H1 (cell line): ENCODE measurements at regions not wholly inside any gene's neighbourhood (a gene's known extent, or its start where the extent isn't known, plus 50 kb on each side); places are given as distances from the start of the nearest gene placed in this dataset.

Source experiments
- CTCF ChIA-PET: fragments of 300-600 bp; sonication (Branson Sonifier 250); formaldehyde crosslinking; loops from one replicate; lab custom pipeline; 2021; ENCODE audit not compliant: partially characterized antibody; lab: Charles Lee
- POLR2A ChIA-PET: fragments of 300-600 bp; sonication (Branson Sonifier 250); formaldehyde crosslinking; loops from one replicate; lab custom pipeline; 2021; ENCODE audit warnings: inconsistent platforms; ENCODE audit not compliant: partially characterized antibody; lab: Charles Lee
- DNase-seq, 2 experiments: peaks; one replicate each; pipeline versions ENCODE4 v3.0.0 to v3.0.0-alpha.2; 2010 to 2022; ENCODE audit warnings: low spot score in 2 of 2, low read depth in 1 of 2, mixed read lengths in 1 of 2
- FAIRE-seq: peaks from 2 replicates; lab custom pipeline; 2011; peaks lifted over from hg19 to GRCh38; lab: Jason Lieb, UNC
- H2AFZ ChIP-seq: 2 replicates; pipeline ENCODE4 v1.8.1; 2012; ENCODE audit warnings: low read length, inconsistent platforms
- H2AK5ac ChIP-seq: 2 replicates; pipeline ENCODE4 v1.6.1; 2013; ENCODE audit warnings: low read depth, low read length
- H2BK120ac ChIP-seq: replicated peaks from 2 replicates; pipeline ENCODE3; 2013; ENCODE audit warnings: low read depth, low read length, inconsistent platforms
- H2BK12ac ChIP-seq: 2 replicates; pipeline ENCODE4 v1.6.1; 2013; ENCODE audit warnings: low read depth, low read length
- H2BK15ac ChIP-seq: 2 replicates; pipeline ENCODE4 v1.6.1; 2013; ENCODE audit warnings: low read length
- H2BK20ac ChIP-seq: 2 replicates; pipeline ENCODE4 v1.6.1; 2013; ENCODE audit warnings: low read length
- H2BK5ac ChIP-seq: 2 replicates; pipeline ENCODE4 v1.6.1; 2013; ENCODE audit warnings: low read depth, low read length
- H3K14ac ChIP-seq: 2 replicates; pipeline ENCODE4 v1.6.1; 2013; ENCODE audit warnings: inconsistent platforms; ENCODE audit not compliant: insufficient read length
- H3K18ac ChIP-seq: 2 replicates; pipeline ENCODE4 v1.6.1; 2013; ENCODE audit warnings: low read length; ENCODE audit errors: extremely low read depth
- H3K23ac ChIP-seq: 2 replicates; pipeline ENCODE4 v1.6.1; 2013; ENCODE audit warnings: inconsistent platforms; ENCODE audit not compliant: insufficient read length
- H3K23me2 ChIP-seq: 2 replicates; pipeline ENCODE4 v1.6.1; 2013; ENCODE audit warnings: low read depth, low read length
- H3K27ac ChIP-seq: 2 replicates; pipeline ENCODE4 v1.6.1; 2011; ENCODE audit warnings: low read depth, low read length, inconsistent platforms
- H3K27me3 ChIP-seq, 4 experiments: replicated peaks in 1 of 4; 1 replicate in 1 of 4; 2 replicates in 3 of 4; pipeline versions ENCODE4 v1.6.1 to v1.8.1; 2011 to 2013; ENCODE audit warnings: low read length in 3 of 4, mild to moderate bottlenecking in 3 of 4, inconsistent platforms in 2 of 4, mixed read lengths in 2 of 4, moderate library complexity in 1 of 4; ENCODE audit not compliant: control insufficient read depth in 3 of 4, insufficient read depth in 3 of 4; ENCODE audit errors: extremely low read depth in 1 of 4
- H3K36me3 ChIP-seq, 4 experiments: 2 replicates each; pipeline versions ENCODE4 v1.6.1 to v1.8.1; 2011 to 2013; ENCODE audit warnings: mild to moderate bottlenecking in 4 of 4, low read length in 3 of 4, moderate library complexity in 2 of 4, control low read depth in 1 of 4, inconsistent platforms in 1 of 4; ENCODE audit not compliant: insufficient read depth in 4 of 4, control insufficient read depth in 2 of 4
- H3K4ac ChIP-seq: replicated peaks from 2 replicates; pipeline ENCODE3; 2013; ENCODE audit warnings: low read length, low read depth, mixed read lengths, inconsistent platforms; ENCODE audit not compliant: insufficient read length
- H3K4me1 ChIP-seq, 4 experiments: replicated peaks in 1 of 4; 1 replicate in 1 of 4; 2 replicates in 3 of 4; pipeline versions ENCODE4 v1.6.1 to v1.8.1; 2011 to 2013; ENCODE audit warnings: low read length in 3 of 4, inconsistent platforms in 2 of 4, mixed read lengths in 1 of 4; ENCODE audit not compliant: insufficient read depth in 4 of 4, control insufficient read depth in 3 of 4
- H3K4me2 ChIP-seq, 2 experiments: 2 replicates each; pipeline versions ENCODE4 v1.6.1 to v1.8.1; 2011 to 2013; ENCODE audit warnings: low read depth in 2 of 2, low read length in 2 of 2, control low read depth in 1 of 2, inconsistent platforms in 1 of 2, mild to moderate bottlenecking in 1 of 2; ENCODE audit not compliant: insufficient read depth in 1 of 2
- H3K4me3 ChIP-seq, 4 experiments: fragments of 200-600, 300-600 bp in 1 of 4; sonication (generic), shearing (Covaris generic), sonication (Bioruptor Twin) in 1 of 4; 2 replicates each; pipeline versions ENCODE4 v1.5.1 to v1.8.1; 2011 to 2016; ENCODE audit warnings: low read length in 4 of 4, low read depth in 3 of 4, control low read depth in 2 of 4, inconsistent platforms in 2 of 4, mild to moderate bottlenecking in 2 of 4, mixed read lengths in 1 of 4, moderate library complexity in 1 of 4; ENCODE audit not compliant: insufficient read depth in 2 of 4; ENCODE audit errors: extremely low read depth in 1 of 4
- H3K56ac ChIP-seq: replicated peaks from 2 replicates; pipeline ENCODE3; 2013; ENCODE audit warnings: low read depth, mild to moderate bottlenecking, mixed read lengths, low read length, inconsistent platforms; ENCODE audit not compliant: insufficient read length
- H3K79me1 ChIP-seq: 2 replicates; pipeline ENCODE4 v1.6.1; 2013; ENCODE audit warnings: low read depth, low read length, control low read depth
- H3K79me2 ChIP-seq, 2 experiments: 2 replicates each; pipeline versions ENCODE4 v1.6.1 to v1.8.1; 2012 to 2013; ENCODE audit warnings: low read length in 2 of 2, mild to moderate bottlenecking in 2 of 2, inconsistent platforms in 1 of 2; ENCODE audit not compliant: insufficient read depth in 2 of 2, control insufficient read depth in 1 of 2
- H3K9ac ChIP-seq, 4 experiments: replicated peaks in 1 of 4; 1 replicate in 1 of 4; 2 replicates in 3 of 4; pipeline versions ENCODE4 v1.6.1 to v1.8.1; 2011 to 2013; ENCODE audit warnings: low read depth in 3 of 4, low read length in 3 of 4, control low read depth in 2 of 4, mild to moderate bottlenecking in 2 of 4, moderate library complexity in 2 of 4, inconsistent platforms in 1 of 4; ENCODE audit errors: extremely low read depth in 1 of 4
- H3K9me3 ChIP-seq, 2 experiments: 2 replicates each; pipeline versions ENCODE4 v1.6.1 to v1.8.1; 2012 to 2013; ENCODE audit warnings: mild to moderate bottlenecking in 2 of 2, moderate library complexity in 2 of 2, control low read depth in 1 of 2, inconsistent platforms in 1 of 2, low read depth in 1 of 2, low read length in 1 of 2, mixed read lengths in 1 of 2; ENCODE audit not compliant: insufficient read depth in 2 of 2
- H4K20me1 ChIP-seq, 2 experiments: replicated peaks in 1 of 2; 2 replicates each; pipeline versions ENCODE3 to v1.8.1; 2011 to 2013; ENCODE audit warnings: inconsistent platforms in 2 of 2, low read length in 2 of 2, mild to moderate bottlenecking in 1 of 2; ENCODE audit not compliant: insufficient read depth in 2 of 2, control insufficient read depth in 1 of 2
- H4K5ac ChIP-seq: 2 replicates; pipeline ENCODE4 v1.6.1; 2013; ENCODE audit warnings: low read length, low read depth, mixed read lengths, inconsistent platforms; ENCODE audit not compliant: insufficient read length
- H4K8ac ChIP-seq: 2 replicates; pipeline ENCODE4 v1.8.0; 2013; ENCODE audit warnings: mild to moderate bottlenecking, moderate library complexity, low read length, inconsistent platforms; ENCODE audit not compliant: insufficient read depth; ENCODE audit errors: extremely low read depth
- H4K91ac ChIP-seq: replicated peaks from 2 replicates; pipeline ENCODE3; 2013; ENCODE audit warnings: low read length, mixed read lengths, inconsistent platforms; ENCODE audit not compliant: insufficient read length
- KDM4A ChIP-seq: IDR thresholded peaks from one replicate; pipeline ENCODE4 v1.7.1; 2012; ENCODE audit warnings: low read depth, mild to moderate bottlenecking, moderate library complexity, low read length, inconsistent platforms; ENCODE audit not compliant: severe bottlenecking
- WGBS, 2 experiments: shearing (Covaris generic) in 1 of 2; methylation state at CpG; one replicate each; pipeline versions ENCODE4 v1.1.6 to v1.1.7; 2013 to 2015; ENCODE audit warnings: low lambda C conversion rate in 2 of 2, mixed read lengths in 2 of 2, inconsistent platforms in 1 of 2, low coverage in 1 of 2, missing lambda C conversion rate in 1 of 2; ENCODE audit not compliant: insufficient replicate concordance in 2 of 2, insufficient coverage in 1 of 2, insufficient read length in 1 of 2; ENCODE audit errors: extremely low coverage in 1 of 2, missing lambda C conversion rate in 1 of 2; 5-methylcytosine and 5-hydroxymethylcytosine counted together

DNA sequence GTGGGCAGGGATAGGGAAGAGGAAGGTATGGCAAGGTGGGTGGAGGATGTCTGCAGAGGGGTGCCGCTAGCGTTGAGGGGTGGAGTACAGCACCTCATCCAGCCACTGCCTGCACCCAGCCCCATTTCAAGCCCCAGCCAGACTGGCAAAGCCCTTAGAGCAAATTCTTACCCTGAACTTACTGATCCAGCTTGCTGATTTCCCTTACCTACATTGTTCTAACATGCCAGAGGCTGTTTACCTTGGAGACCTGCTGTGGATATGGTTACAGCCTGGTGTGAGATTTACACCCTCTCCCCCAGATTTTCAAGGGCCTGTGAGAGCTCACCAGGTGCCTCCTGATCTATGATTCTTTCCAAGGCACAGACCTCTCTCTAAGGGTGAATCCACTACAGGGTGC lies 86.0 kb downstream of the ZNF726 start:
- H4K20me1 ChIP-seq = no peaks in the 10 kb centered on the region
- no peak overlapping the region for H4K8ac ChIP-seq
- no peak overlapping the region for H2BK120ac ChIP-seq
- H2AK5ac ChIP-seq = no peak overlapping the region
- CTCF ChIA-PET = no interaction called here
- H3K14ac ChIP-seq = no peak overlapping the region
- no peaks in the 10 kb centered on the region for H3K79me1 ChIP-seq
- no peak overlapping the region for H2BK12ac ChIP-seq
- 93% methylated on average over 2 of the region's 2 CpGs; no CpG with 5 or more reads in 1 of the 2 experiments for WGBS, 2 experiments
- no peaks in the 10 kb centered on the region for H3K27me3 ChIP-seq
- no peak overlapping the region for H2BK15ac ChIP-seq
- no peaks in the 10 kb centered on the region for H3K4me1 ChIP-seq
- H2BK20ac ChIP-seq = no peak overlapping the region
- H3K23me2 ChIP-seq = no peaks in the 10 kb centered on the region
- H3K4ac ChIP-seq = no peak overlapping the region
- FAIRE-seq (no peak), DNase-seq (no peak)
- H2AFZ ChIP-seq = no peak overlapping the region
- no peak overlapping the region for H3K4me3 ChIP-seq
- H3K23ac ChIP-seq = no peak overlapping the region
- POLR2A ChIA-PET = no interaction called here
- H4K5ac ChIP-seq = no peak overlapping the region
- H3K9me3 ChIP-seq = peaks cover 81 to 84% of the 10 kb centered on the region in 2 experiments
- no peaks in the 10 kb centered on the region for H3K79me2 ChIP-seq
- no peak overlapping the region for H3K56ac ChIP-seq
- H3K18ac ChIP-seq = no peak overlapping the region
- no peak overlapping the region for H3K9ac ChIP-seq
- H2BK5ac ChIP-seq = no peak overlapping the region
- no peak overlapping the region for H3K27ac ChIP-seq
- H4K91ac ChIP-seq = no peak overlapping the region
- no peak overlapping the region for H3K4me2 ChIP-seq
- H3K36me3 ChIP-seq = no peaks in the 10 kb centered on the region
- no peak for TF ChIP-seq KDM4A
